Stomach smooth muscle (tissue), 2 donors: ENCODE measurements at regions not wholly inside any gene's neighbourhood (a gene's known extent, or its start where the extent isn't known, plus 50 kb on each side); places are given as distances from the start of the nearest gene placed in this dataset.

ENCODE experiments used
- H3K27ac ChIP-seq: one replicate; pipeline ENCODE4 v1.7.0; 2013; ENCODE audit warnings: mild to moderate bottlenecking, low read length, inconsistent platforms
- H3K27me3 ChIP-seq, 2 donors: one replicate each; pipeline ENCODE4 v1.7.0; 2013; ENCODE audit warnings: low read length in 2 of 2; ENCODE audit not compliant: insufficient read depth in 2 of 2, control insufficient read depth in 1 of 2
- H3K36me3 ChIP-seq, 2 donors: one replicate each; pipeline ENCODE4 v1.7.0; 2013; ENCODE audit warnings: low read length in 2 of 2; ENCODE audit not compliant: control insufficient read depth in 2 of 2, insufficient read depth in 2 of 2
- H3K4me1 ChIP-seq: one replicate; pipeline ENCODE4 v1.7.0; 2013; ENCODE audit warnings: low read length; ENCODE audit not compliant: control insufficient read depth, insufficient read depth
- H3K4me3 ChIP-seq, 2 donors: one replicate each; pipeline ENCODE4 v1.7.0; 2013; ENCODE audit warnings: low read length in 2 of 2
- H3K9ac ChIP-seq, 2 donors: one replicate each; pipeline ENCODE4 v1.7.0; 2013; ENCODE audit warnings: low read length in 2 of 2, mild to moderate bottlenecking in 1 of 2
- H3K9me3 ChIP-seq, 2 donors: one replicate each; pipeline ENCODE4 v1.7.0; 2013; ENCODE audit warnings: low read length in 2 of 2; ENCODE audit not compliant: control insufficient read depth in 2 of 2
- donor health status: healthy.
- donor health status: Pancreatic carcinoma.

DNA sequence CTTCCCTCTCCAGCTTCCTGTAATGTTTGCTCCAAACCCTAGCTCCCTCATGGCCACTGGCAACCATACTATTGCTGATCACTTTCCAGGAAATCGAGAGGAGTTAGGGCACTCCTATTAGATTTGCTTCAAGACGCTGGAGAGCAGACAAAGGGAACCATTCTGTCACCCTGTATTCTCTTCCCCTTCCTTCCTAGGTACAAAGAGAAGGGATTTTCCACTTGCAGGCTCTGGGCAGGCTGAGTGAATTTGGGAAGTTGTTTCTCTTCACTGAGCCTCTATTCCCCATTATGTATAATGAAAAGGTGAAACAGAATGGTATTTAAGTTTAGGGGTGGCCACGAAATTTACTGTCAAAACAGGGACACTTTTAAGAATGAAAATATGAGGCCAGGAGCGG is 99.4 kb upstream of the LPP start:
- Histone ChIP-seq H3K4me3 (no peak overlapping the region), H3K9ac (peak overlapping the region in 1 of 2 donors; percentile 51), H3K27me3 (no peaks in the 10 kb centered on the region), H3K36me3 (no peaks in the 10 kb centered on the region), H3K9me3 (no peaks in the 10 kb centered on the region), H3K27ac (peak overlapping the region; percentile 94), H3K4me1 (peaks cover 35% of the 10 kb centered on the region)

DNA sequence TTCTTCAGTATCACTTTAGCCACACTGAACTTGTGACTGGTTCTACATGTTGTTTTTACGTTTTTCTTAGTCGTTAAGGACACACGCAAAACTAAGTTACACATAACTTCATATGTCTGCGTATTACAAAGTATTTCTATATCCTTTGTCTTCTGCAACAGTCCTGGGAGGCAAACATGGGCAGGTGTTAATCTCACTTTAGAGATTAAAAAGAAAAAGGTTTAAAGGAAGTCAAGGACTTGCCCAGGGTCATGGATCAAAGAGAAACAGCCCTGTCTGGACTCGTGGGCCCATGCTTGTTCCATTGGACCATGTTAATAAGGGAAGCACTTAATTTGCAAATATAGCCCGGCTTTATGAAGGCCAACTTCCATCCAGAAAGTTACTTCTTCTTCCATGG is 98.6 kb upstream of the LPP start:
- H3K4me1 ChIP-seq = peaks cover 32% of the 10 kb centered on the region
- no peak overlapping the region for H3K4me3 ChIP-seq
- H3K36me3 ChIP-seq = no peaks in the 10 kb centered on the region
- H3K27me3 ChIP-seq = no peaks in the 10 kb centered on the region
- no peak overlapping the region for H3K27ac ChIP-seq
- H3K9me3 ChIP-seq = no peaks in the 10 kb centered on the region
- H3K9ac ChIP-seq = no peak overlapping the region

DNA sequence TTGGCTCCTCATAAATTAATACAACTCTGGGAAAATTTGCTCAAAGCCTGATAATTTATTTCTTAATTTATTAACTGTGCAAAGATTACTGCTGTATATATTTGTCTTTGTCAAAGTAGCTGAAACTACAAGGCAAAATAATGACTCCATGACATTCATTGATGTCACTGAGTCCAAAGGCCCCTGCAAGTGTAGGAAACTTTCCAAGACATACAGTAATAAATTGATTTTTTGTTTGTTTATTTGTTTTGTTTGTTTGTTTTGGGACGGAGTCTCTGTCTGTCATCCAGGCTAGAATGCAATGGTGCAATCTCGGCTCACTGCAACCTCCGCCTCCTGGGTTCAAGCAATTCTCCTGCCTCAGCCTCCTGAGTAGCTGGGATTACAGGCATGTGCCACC is 96.8 kb upstream of the LPP start:
- Histone ChIP-seq H3K9me3 (no peaks in the 10 kb centered on the region), H3K27me3 (no peaks in the 10 kb centered on the region), H3K9ac (no peak overlapping the region), H3K36me3 (no peaks in the 10 kb centered on the region), H3K4me3 (no peak overlapping the region), H3K4me1 (peaks cover 21% of the 10 kb centered on the region), H3K27ac (no peak overlapping the region)

DNA sequence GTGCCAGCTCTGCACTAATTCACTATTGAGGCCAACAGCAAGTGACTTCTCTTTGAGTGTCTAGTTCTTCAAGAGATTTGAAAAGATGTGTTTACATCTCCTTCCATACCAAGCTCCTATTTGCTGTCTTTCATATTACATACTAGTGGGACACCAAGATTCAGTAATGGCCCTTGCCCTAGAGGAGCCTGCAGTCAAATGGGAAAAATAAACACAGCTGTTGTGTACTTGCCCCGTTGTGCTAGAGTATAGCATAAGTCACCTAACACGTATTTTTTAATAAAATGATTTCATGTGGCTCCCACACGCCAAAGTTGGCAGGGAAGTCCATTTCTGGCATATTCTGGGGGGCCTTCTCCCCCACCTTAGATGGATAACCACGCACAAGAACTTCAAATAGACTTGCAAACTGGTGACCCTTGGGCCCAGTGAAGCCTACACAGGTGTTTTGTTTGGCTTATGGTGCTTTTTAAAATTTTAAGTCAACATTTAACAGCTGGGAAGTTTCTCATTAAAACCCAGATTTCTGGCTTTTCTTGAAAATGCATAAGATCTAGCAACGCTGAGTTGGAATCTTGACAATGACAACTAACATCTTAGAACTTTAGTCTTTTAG is 95.3 kb upstream of the LPP start:
- Histone ChIP-seq H3K9me3 (no peaks in the 10 kb centered on the region), H3K36me3 (no peaks in the 10 kb centered on the region), H3K27ac (no peak overlapping the region), H3K9ac (no peak overlapping the region), H3K4me1 (peaks cover 6% of the 10 kb centered on the region), H3K4me3 (no peak overlapping the region), H3K27me3 (no peaks in the 10 kb centered on the region)

DNA sequence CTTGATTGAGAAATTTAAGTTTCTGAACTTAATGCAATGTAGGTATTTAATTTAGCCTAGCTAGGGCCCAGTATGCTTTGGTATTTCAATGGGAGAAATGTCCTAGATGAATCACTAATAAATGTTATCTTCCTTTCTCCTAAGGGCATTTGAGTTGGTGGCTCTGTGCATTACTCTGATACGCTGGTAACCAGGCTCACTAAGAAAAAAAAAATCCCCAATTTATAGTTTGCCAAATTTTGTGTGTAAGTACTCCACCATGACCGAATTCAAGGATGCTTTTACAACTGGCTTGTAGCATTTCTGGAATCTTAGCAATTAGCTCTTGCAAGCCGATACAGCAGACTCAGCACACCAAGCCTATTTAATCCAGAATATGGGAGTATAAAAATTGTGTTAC is 94.6 kb upstream of the LPP start:
- H3K9ac ChIP-seq = no peak overlapping the region
- no peak overlapping the region for H3K4me3 ChIP-seq
- H3K36me3 ChIP-seq = no peaks in the 10 kb centered on the region
- H3K27ac ChIP-seq = no peak overlapping the region
- no peaks in the 10 kb centered on the region for H3K27me3 ChIP-seq
- peaks cover 3% of the 10 kb centered on the region for H3K4me1 ChIP-seq
- H3K9me3 ChIP-seq = no peaks in the 10 kb centered on the region

DNA sequence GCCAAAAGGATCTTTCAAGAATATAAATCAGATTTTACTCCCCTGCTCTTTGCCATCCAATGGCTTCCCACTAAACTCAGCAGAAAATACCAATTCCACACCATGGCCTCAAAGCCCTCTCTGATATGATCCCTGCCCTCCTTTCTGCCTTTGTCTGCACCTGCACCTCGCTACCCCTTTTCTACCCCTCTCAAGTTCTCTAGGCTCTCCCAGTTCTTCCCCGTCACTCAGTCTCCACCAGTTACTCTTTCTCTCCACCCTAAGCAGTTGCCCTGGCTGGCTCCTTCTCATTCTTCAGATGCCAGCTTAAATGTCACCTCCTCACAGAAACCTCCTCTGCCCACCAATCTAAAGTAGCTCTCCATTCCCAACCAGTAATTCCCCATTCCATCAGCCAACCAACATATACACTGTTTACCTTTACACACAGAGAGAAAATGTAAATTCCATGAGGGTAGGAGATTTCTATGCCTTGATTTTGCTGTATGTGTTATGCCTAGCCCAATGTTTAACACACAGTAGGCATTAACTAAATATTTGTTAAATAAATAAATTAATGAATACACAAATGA is 93.6 kb upstream of the LPP start:
- Histone ChIP-seq H3K9me3 (no peaks in the 10 kb centered on the region), H3K9ac (no peak overlapping the region), H3K4me1 (peaks cover 3% of the 10 kb centered on the region), H3K27me3 (no peaks in the 10 kb centered on the region), H3K36me3 (no peaks in the 10 kb centered on the region), H3K27ac (no peak overlapping the region), H3K4me3 (no peak overlapping the region)

DNA sequence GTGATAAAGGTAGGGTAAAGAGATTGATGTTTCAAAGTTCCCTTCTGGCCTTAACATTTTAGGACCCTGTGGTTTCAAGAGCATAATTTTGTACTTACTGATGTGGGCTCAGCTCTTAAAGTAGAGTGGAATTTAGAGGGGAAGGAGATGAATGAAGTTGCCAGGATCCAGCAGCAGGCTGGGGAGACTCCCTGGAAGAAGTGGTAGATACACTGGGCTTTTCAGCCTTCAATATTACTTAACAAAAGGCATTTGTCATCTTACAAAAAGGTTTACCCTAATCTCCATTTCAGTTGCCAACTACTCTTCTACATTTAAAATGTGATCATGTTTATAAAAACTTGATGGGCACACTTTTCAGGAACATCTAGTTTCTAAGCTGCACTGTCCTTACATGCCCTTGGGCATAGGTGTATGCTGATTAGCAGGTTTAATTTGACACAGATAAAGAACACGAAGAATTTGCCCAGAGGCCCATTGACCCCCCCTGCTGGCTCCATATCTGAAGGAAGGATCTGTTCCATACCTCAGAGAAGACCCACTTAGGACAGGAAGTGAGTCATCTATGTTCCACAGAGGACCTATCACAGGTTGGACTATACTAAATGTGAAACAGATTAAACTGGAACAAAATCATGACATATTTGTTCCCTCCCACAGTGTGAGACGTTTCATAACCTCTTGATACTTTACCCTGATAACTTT is 93.0 kb upstream of the LPP start:
- H3K4me3 ChIP-seq = no peak overlapping the region
- H3K4me1 ChIP-seq = peaks cover 3% of the 10 kb centered on the region
- no peaks in the 10 kb centered on the region for H3K9me3 ChIP-seq
- H3K36me3 ChIP-seq = no peaks in the 10 kb centered on the region
- no peak overlapping the region for H3K9ac ChIP-seq
- no peak overlapping the region for H3K27ac ChIP-seq
- no peaks in the 10 kb centered on the region for H3K27me3 ChIP-seq

DNA sequence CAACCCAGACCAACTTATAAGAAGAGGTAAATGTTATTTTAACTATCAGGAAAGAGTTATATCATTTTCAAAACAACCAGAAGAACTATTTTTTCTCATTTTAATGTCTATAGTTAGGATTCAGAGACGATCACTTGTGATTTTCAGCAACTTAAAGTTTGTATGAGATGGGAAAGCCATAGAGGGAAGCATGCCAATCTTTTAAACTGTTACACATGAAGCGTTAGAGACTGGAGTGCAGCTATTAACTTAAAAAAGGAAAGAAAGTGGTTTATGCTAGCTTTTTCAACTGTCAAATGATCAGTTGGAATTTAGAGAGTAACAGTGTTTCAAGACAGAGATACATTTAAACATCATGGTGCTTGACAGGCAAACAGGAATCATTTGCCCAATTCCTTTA is 91.7 kb upstream of the LPP start:
- H3K27me3 ChIP-seq = no peaks in the 10 kb centered on the region
- H3K9ac ChIP-seq = no peak overlapping the region

DNA sequence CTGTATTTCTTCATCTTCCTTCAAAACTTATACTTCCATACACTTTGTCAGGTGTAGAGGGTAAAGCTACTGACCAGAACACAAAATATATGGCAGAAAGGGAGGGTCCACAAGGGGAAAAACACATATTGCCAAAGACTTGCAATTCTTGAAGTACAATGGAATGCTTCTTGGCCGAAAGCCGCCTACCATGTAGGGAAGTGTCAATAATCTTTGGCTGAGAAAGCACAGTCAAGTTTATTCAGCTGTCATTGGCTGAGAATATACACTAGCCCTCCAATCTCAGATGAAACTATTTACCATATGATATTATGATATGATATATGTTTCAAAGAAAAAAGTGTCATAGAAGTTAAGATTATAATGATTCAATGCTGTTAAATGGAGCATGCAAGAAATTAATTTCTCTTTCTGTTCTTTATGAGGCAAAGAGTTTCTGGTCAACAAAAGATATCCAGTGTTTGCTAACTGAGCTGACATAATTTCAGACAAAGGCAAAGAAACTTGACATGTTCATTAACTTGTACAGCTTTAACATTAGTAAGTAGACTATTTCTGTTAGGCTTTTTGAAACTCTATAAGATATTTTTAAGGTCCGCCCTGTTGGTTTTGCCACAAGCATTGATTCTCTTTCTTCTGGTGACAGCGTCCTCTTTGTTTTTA is 89.0 kb upstream of the LPP start:
- H3K4me3 ChIP-seq = no peak overlapping the region
- H3K36me3 ChIP-seq = no peaks in the 10 kb centered on the region
- no peak overlapping the region for H3K27ac ChIP-seq
- peaks cover 3% of the 10 kb centered on the region for H3K4me1 ChIP-seq
- no peaks in the 10 kb centered on the region for H3K27me3 ChIP-seq
- no peaks in the 10 kb centered on the region for H3K9me3 ChIP-seq
- no peak overlapping the region for H3K9ac ChIP-seq

More for the DNA sequence above, 91.7 kb upstream of the LPP start:
- Histone ChIP-seq H3K36me3 (no peaks in the 10 kb centered on the region), H3K27ac (no peak overlapping the region), H3K4me3 (no peak overlapping the region), H3K4me1 (peaks cover 3% of the 10 kb centered on the region), H3K9me3 (no peaks in the 10 kb centered on the region)

DNA sequence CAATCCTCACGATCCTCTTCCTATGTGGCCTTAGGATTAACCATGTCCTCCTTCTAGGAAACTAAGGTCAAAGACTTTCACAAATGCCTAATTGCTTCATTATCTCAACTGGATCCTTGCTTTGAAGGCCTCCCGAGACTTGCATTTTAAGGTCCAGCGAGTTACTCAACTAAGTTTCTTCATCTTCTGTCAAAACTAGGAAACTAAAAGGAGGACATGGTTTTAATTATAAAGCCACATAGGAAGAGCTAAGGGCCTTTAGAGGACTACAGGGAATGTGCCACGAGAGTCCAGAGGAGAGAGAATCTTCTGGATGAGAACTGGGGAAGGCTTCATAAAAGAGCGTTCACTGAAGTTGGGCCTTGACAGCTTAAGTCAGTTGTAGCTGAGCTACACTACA is 87.8 kb upstream of the LPP start:
- peaks cover 3% of the 10 kb centered on the region for H3K4me1 ChIP-seq
- H3K9ac ChIP-seq = no peak overlapping the region
- H3K4me3 ChIP-seq = no peak overlapping the region
- H3K27me3 ChIP-seq = no peaks in the 10 kb centered on the region
- no peaks in the 10 kb centered on the region for H3K9me3 ChIP-seq
- H3K27ac ChIP-seq = no peak overlapping the region
- no peaks in the 10 kb centered on the region for H3K36me3 ChIP-seq

DNA sequence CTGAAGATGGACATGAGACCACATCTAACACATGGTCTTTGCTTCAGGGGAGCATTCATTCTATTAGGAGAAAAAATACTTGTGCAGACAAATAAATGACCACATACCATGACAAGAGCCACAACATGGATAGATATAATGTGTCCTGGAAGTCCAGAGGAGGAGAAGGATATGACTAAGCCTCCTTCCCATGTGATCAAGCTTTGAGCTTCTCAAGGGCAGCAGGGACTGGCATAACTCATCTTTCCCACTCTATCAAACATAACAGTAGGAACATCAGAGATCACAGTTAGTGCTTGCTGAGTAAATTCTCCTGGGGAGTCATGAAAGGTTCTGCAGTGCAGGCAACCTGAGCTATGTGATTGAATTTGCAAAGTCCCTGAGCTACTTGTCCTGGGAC is 86.0 kb upstream of the LPP start:
- H3K27ac ChIP-seq = no peak overlapping the region
- no peak overlapping the region for H3K9ac ChIP-seq
- no peaks in the 10 kb centered on the region for H3K27me3 ChIP-seq
- peaks cover 3% of the 10 kb centered on the region for H3K4me1 ChIP-seq
- H3K36me3 ChIP-seq = no peaks in the 10 kb centered on the region
- H3K9me3 ChIP-seq = no peaks in the 10 kb centered on the region
- no peak overlapping the region for H3K4me3 ChIP-seq
